ENCODE measurements at regions not wholly inside any gene's neighbourhood (a gene's known extent, or its start where the extent isn't known, plus 50 kb on each side); places are given as distances from the start of the nearest gene placed in this dataset.

DNA sequence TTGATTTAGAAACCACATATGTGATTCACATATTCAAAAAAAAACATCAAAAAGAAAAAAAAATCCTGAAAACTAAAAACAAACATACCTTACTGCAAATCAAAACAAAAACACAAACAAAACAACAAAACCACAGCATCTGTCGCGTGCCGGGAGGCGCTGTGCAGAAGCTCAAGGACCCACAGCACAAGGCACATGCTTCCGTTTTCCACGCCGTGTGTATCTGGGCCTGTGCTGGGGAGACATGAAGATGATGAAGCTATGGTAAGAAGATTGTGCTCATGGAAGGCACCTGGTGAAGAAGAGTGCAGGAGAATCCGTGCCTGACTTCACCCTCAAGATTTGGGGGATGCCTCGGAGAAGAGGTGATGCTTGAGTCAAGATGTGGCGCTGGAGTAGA lies 788.9 kb upstream of the ARRDC4 start:
- no peak for ATAC-seq (replicated peaks in 6 of 8)
- Histone ChIP-seq H3K4me3 (no peak overlapping the region), H3K4me1 (replicated peaks in 1 of 2) (peaks cover 20 to 59% of the 10 kb centered on the region in 2 donors), H3K27ac (no peak overlapping the region)
- 8 to 98% (median 77%) methylated on average over 2 to 9 of the region's 10 CpGs; no CpG with 5 or more reads in 2 of the 10 experiments for WGBS, 10 experiments
- in situ Hi-C loops (cut with MboI; ENCODE audit: low pct_unique_long_range_greater_than_20kb in 2 of 9, low sequenced_read_pairs in 9 of 9, unreplicated experiment in 9 of 9), result no loop called here

DNA sequence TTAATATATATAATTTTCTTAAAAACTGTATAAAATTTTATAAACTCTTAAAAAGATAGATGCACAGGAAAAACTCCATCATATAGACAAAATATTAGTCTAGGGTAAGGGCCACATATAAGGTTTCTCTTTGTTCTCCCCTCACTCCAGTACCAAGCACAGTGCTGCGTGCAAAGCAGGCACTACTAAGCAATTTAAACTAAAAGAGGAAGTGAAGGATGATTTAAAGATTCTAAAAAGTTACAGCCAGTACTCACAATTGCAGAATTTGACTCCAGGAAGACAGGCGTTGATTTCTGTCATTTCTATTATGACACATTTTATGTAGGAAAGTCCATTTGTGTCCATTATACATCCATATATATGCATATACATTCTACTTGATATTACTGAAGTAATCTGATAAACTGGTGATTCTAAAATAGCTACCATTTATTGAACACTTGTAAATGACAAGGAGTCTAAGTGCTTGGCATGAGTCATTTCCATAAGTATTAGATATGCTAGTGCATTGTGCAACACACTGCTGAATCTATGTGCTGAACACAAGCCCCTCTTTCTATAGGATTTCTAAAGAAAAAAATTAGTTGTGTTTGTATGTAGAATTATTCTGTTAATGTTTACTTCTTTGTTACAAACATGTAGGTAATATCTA lies 785.5 kb upstream of the ARRDC4 start:
- in situ Hi-C loops (cut with MboI; ENCODE audit: low pct_unique_long_range_greater_than_20kb in 2 of 9, low sequenced_read_pairs in 9 of 9, unreplicated experiment in 9 of 9), result no loop called here
- peak in 1 of 8 experiments; percentile 48 for ATAC-seq (replicated peaks in 6 of 8)
- Histone ChIP-seq H3K27ac (no peak overlapping the region), H3K4me1 (replicated peaks in 1 of 2) (peaks cover 13 to 54% of the 10 kb centered on the region in 2 donors), H3K4me3 (no peak overlapping the region)
- 23 to 100% (median 90%) methylated on average over 1 to 2 of the region's 2 CpGs; no CpG with 5 or more reads in 2 of the 10 experiments for whole genome bisulfite sequencing, 10 experiments

DNA sequence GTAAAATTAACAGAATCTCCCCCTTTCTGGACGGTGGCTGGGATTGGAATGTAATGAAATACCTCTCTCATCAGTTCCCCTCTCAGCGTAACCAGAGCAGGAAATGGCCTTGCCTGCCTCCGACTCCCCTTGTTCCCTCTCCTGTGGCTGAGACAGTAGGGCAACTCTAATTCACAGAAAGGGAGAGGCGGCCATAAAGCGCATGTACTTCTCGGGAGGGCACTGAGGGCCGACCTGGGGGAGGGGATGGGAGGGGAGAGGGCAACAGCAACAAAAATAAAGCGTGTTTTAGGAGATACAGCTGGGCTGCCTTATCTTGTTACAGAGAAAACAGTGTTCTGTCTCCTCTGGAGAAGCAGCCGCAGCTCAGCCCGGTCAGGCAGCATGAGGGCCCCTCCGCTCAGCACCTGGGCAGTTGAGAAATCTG lies 783.3 kb upstream of the ARRDC4 start:
- peaks cover 11 to 37% of the 10 kb centered on the region in 2 donors for H3K4me1 ChIP-seq (replicated peaks in 1 of 2)
- peak in 5 of 8 experiments; percentile 49 to 72 (median 60) for ATAC-seq (replicated peaks in 6 of 8)
- 0 to 73% (median 29%) methylated on average over 1 to 4 of the region's 11 CpGs; no CpG with 5 or more reads in 3 of the 10 experiments for WGBS, 10 experiments
- H3K27ac ChIP-seq, result no peak overlapping the region
- no peak overlapping the region for H3K4me3 ChIP-seq
- in situ Hi-C loops (cut with MboI; ENCODE audit: low pct_unique_long_range_greater_than_20kb in 2 of 9, low sequenced_read_pairs in 9 of 9, unreplicated experiment in 9 of 9), result no loop called here

DNA sequence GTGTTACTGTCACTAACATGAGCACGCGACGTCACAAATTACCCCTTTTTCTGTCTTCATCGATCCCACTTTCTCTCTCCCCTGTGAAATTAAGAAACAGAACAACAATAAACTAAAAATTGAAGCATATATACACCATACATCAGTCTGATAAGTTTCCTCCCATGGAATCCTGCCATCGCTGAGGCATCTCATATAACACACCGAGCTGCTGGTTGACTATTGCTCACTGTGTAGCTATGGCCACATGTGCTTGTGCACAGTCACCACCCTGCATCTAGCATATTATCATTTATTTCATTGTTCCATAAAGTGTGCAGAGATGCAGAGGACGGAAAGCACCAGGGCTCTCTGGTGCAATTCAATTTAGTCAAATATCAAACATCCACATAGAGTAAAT lies 777.9 kb upstream of the ARRDC4 start:
- in situ Hi-C loops (cut with MboI; ENCODE audit: low pct_unique_long_range_greater_than_20kb in 2 of 9, low sequenced_read_pairs in 9 of 9, unreplicated experiment in 9 of 9), result no loop called here
- Histone ChIP-seq H3K4me3 (no peak overlapping the region), H3K4me1 (replicated peaks in 1 of 2) (peaks cover under 1 to 9% of the 10 kb centered on the region in 2 donors), H3K27ac (no peak overlapping the region)
- no peak for ATAC-seq (replicated peaks in 6 of 8)
- WGBS, 10 experiments, result 17 to 100% (median 80%) methylated on average over 2 to 6 of the region's 7 CpGs; no CpG with 5 or more reads in 2 of the 10 experiments

DNA sequence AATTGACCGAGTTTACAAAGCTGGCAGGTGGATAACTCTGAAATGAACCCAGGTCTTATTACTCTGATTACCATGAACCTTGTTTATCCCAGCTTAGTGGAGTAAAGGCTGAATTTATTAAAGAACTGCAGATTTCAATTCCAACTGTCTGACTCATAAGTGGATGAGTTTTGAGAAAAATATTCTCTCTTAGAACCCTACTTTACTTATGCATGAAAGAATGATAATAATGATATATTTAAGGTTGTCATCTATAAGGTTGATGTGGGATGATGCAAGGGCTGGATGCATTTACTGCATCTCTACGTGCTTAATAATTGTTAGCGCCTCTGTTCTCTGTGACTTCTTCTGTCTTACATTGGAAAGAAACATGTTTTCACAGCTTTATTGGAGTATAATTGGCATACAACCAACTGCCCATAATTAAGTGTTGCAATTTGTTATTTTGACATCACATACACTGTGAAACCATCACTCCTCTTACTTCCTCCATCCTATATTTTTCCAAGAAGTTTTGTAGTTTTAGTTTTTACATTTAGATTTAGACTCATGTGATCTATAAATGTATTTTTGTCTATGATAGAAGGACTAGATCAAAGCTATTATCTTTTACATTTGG lies 771.2 kb upstream of the ARRDC4 start:
- Histone ChIP-seq H3K4me1 (replicated peaks in 1 of 2) (no peaks in the 10 kb centered on the region), H3K4me3 (no peak overlapping the region), H3K27ac (no peak overlapping the region)
- 0 to 95% (median 79%) methylated on average over 1 to 3 of the region's 3 CpGs for WGBS, 10 experiments
- peak in 4 of 8 experiments; percentile 42 to 72 (median 58) for ATAC-seq (replicated peaks in 6 of 8)
- in situ Hi-C loops (cut with MboI; ENCODE audit: low pct_unique_long_range_greater_than_20kb in 2 of 9, low sequenced_read_pairs in 9 of 9, unreplicated experiment in 9 of 9), result no loop called here

DNA sequence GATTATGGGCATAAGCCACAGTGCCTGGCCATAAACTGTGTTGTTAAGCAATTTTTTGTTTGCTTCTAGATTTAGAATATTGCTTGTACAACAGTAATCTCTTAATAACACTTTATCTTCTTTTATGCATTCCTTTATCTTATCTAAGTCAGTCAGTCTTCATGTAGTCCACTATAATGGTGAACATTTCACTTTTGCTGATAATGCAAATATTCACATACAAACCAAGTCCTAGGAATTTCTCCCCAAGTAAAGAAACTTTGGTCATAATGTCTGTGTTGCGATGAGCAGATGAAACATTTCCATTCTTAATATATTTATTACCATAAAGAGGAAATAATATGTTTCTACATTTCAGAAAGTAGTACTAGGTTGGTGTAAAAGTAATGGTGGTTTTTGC lies 765.8 kb upstream of the ARRDC4 start:
- H3K4me1 ChIP-seq (replicated peaks in 1 of 2), result peaks cover 8 to 26% of the 10 kb centered on the region in 2 donors
- in situ Hi-C loops (cut with MboI; ENCODE audit: low pct_unique_long_range_greater_than_20kb in 2 of 9, low sequenced_read_pairs in 9 of 9, unreplicated experiment in 9 of 9), result no loop called here
- no peak overlapping the region for H3K27ac ChIP-seq
- WGBS, 10 experiments, result 0 to 100% (median 72%) methylated on average over 1 of the region's 1 CpG; no CpG with 5 or more reads in 2 of the 10 experiments
- no peak overlapping the region for H3K4me3 ChIP-seq
- no peak for ATAC-seq (replicated peaks in 6 of 8)

DNA sequence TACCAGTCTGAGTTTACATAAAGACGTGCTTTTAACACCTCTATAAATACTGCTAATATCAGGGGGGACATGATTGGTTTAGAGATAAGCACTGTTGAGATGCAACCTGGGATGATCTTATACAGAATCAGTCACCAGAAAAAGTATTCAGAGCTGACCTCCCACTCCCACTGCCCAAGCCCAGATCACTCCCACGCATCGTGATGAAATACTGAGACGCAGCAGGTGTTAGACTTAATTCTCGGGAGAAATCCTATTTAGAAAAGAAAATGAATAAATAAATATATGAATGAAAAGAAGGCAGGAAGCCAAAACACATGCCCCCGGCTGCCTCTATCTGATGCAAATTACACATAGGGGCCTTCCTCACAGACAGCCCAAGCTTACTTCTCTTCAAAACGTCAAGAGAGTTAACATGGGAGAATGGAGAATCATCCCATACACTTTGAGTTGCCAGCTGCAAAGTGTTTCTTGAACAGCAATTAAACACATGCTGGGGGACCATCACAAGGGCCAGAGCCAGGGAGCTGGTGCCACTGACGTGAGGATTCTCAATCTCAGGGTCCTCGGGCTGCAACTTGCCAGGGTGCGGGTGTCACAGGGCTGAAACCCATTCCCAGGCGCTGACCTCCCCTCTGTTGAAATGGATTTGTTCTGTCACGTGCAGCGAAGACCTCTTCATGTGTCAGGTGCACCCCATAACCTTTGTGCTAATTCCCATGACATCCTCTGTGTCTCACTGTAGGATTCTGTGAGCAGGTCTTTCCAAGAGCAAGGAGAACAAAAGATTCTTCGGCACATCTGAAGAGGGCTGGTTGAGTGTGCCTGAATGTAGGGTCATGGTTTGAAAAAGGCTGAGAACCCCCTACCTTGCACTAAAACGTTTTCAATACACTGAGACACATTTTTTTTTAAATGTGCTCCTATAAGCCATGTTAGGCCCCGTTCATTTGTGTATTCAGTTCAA lies 764.2 kb upstream of the ARRDC4 start:
- peak in 4 of 8 experiments; percentile 39 to 52 (median 44) for ATAC-seq (replicated peaks in 6 of 8)
- 10 to 93% (median 34%) methylated on average over 3 to 15 of the region's 16 CpGs; no CpG with 5 or more reads in 1 of the 10 experiments for WGBS, 10 experiments

DNA sequence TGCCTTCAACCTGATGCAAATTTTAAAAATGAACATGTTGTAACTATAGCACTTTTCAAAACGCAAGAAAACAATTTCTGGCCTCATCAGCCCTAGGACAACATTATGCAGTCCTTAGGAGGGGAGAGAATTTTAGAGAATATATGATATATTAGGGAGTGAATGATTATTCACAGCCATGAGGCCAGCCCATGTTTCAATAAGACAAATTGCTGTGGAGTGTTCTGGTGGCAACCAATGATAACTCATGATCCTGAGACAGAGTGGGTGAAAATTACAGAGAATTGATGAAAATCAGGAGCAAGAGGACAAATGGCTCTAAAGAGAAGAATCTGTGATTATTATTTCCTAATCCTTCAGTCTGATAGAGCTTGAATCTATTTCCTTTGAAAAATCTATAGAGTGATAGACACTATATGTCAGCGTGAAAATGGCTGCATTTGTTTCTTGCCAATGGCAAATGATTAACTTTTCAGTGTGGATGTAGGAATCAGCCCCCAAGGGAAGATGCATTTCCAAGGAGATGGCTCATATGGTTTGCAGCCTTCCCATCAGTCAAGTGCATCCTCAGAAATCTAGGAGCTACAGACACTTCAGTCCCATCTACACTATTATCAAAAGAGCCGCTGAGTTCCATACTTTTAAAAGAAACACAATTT lies 761.0 kb upstream of the ARRDC4 start:
- Histone ChIP-seq H3K4me1 (replicated peaks in 1 of 2) (peaks cover 8 to 26% of the 10 kb centered on the region in 2 donors), H3K27ac (no peak overlapping the region), H3K4me3 (no peak overlapping the region)
- WGBS, 10 experiments, result 17 to 100% (median 68%) methylated on average over 1 to 3 of the region's 3 CpGs; no CpG with 5 or more reads in 1 of the 10 experiments
- ATAC-seq (replicated peaks in 6 of 8), result peak in 3 of 8 experiments; percentile 25 to 84 (median 81)
- in situ Hi-C loops (cut with MboI; ENCODE audit: low pct_unique_long_range_greater_than_20kb in 2 of 9, low sequenced_read_pairs in 9 of 9, unreplicated experiment in 9 of 9), result no loop called here

More for the DNA sequence above, 764.2 kb upstream of the ARRDC4 start:
- H3K4me1 ChIP-seq (replicated peaks in 1 of 2), result peaks cover 8 to 26% of the 10 kb centered on the region in 2 donors
- H3K4me3 ChIP-seq, result no peak overlapping the region
- in situ Hi-C loops (cut with MboI; ENCODE audit: low pct_unique_long_range_greater_than_20kb in 2 of 9, low sequenced_read_pairs in 9 of 9, unreplicated experiment in 9 of 9), result no loop called here
- H3K27ac ChIP-seq, result no peak overlapping the region

DNA sequence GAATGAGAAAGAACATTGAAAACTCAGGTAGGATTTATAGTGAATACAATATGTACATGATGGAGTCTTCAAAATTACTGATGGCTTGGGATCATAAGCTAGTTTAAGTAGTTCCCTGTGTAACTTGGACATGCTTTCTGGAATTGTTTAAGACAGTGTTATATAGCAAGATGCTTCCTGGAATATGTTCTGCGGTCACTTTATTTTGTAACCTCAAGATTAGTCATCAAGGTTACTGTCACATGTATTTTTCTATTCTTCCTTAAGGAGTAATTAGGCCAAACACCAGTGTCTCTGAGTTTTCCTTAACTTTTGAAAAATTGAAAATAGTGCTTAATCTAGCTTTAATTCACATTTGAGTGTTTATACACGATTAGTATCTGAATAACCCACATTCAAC lies 760.3 kb upstream of the ARRDC4 start:
- peaks cover 8 to 26% of the 10 kb centered on the region in 2 donors for H3K4me1 ChIP-seq (replicated peaks in 1 of 2)
- WGBS, 10 experiments, result 0 to 100% (median 86%) methylated on average over 1 to 2 of the region's 2 CpGs; no CpG with 5 or more reads in 2 of the 10 experiments
- in situ Hi-C loops (cut with MboI; ENCODE audit: low pct_unique_long_range_greater_than_20kb in 2 of 9, low sequenced_read_pairs in 9 of 9, unreplicated experiment in 9 of 9), result no loop called here

DNA sequence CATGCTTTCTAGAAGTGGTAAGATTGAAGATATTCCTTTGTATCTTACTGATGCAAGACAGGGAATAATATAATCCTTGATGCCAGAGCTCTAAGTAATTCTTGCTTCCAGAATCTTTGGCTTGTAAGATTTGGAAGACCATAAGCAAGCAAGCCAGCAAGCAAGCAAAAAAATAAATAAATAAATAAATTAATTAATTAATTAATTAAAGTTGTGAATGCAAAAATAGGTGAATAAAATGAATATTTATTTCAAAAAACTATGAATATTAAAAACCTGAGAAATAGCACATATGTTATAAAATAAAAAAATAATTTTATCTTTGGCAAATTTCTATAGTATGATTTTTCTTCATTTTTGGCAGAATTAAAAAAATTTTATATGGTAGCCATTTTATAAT lies 750.2 kb upstream of the ARRDC4 start:
- in situ Hi-C loops (cut with MboI; ENCODE audit: low pct_unique_long_range_greater_than_20kb in 2 of 9, low sequenced_read_pairs in 9 of 9, unreplicated experiment in 9 of 9), result no loop called here
- no peak for ATAC-seq (replicated peaks in 6 of 8)
- H3K4me1 ChIP-seq (replicated peaks in 1 of 2), result no peaks in the 10 kb centered on the region
- no peak overlapping the region for H3K27ac ChIP-seq
- no peak overlapping the region for H3K4me3 ChIP-seq

More for the DNA sequence above, 760.3 kb upstream of the ARRDC4 start:
- H3K27ac ChIP-seq, result no peak overlapping the region
- no peak overlapping the region for H3K4me3 ChIP-seq
- ATAC-seq (replicated peaks in 6 of 8), result no peak

DNA sequence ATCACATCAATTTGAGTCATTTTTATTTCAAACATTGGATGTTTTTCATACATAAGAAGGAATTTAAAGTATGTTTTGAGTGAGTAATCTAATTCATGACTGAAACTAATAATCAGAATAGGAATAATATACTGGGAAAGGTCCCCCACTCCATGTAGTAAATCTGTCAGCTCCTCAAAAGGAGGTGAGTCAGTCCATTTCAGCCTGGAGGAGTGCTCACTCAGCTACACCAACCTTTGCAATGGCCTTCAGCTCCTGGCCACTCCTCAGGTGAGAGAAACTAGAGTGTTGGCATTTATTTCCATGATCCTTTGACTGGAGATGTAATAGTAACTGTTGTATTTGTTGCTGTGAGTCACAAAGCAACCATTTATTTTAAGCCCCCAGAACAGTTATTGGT lies 744.9 kb upstream of the ARRDC4 start:
- in situ Hi-C loops (cut with MboI; ENCODE audit: low pct_unique_long_range_greater_than_20kb in 2 of 9, low sequenced_read_pairs in 9 of 9, unreplicated experiment in 9 of 9), result no loop called here

DNA sequence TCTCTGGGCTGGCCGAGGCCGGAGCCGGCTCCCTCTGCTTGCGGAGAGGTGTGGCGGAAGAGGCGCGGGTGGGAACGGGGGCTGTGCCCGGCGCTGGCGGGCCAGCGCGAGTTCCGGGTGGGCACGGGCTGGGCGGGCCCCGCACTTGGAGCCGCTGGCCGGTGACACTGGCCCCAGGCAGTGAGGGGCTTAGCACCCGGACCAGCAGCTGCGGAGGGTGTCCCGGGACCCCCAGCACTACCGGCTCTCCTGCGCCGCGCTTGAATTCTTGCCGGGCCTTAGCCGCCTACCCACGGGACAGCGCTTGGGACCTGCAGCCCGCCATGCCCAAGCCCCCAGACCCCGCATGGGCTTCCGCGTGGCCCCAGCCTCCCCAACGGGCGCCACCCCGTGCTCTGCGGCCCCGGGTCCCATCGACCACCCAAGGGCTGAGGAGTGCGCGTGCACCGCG lies 736.3 kb upstream of the ARRDC4 start:
- in situ Hi-C loops (cut with MboI; ENCODE audit: low pct_unique_long_range_greater_than_20kb in 2 of 9, low sequenced_read_pairs in 9 of 9, unreplicated experiment in 9 of 9), result no loop called here
- no peak for ATAC-seq (replicated peaks in 6 of 8)
- Histone ChIP-seq H3K27ac (no peak overlapping the region), H3K4me3 (no peak overlapping the region), H3K4me1 (replicated peaks in 1 of 2) (no peaks in the 10 kb centered on the region)
- WGBS, 10 experiments, result 100% methylated on average over 4 of the region's 44 CpGs; no CpG with 5 or more reads in 9 of the 10 experiments

More for the DNA sequence above, 744.9 kb upstream of the ARRDC4 start:
- ATAC-seq (replicated peaks in 6 of 8), result peak in 1 of 8 experiments; percentile 53
- Histone ChIP-seq H3K4me3 (no peak overlapping the region), H3K4me1 (replicated peaks in 1 of 2) (no peaks in the 10 kb centered on the region), H3K27ac (no peak overlapping the region)

All from motor neuron (in vitro differentiated cells).